Astrocyte of the cerebellum (primary cell): ENCODE measurements at regions not wholly inside any gene's neighbourhood (a gene's known extent, or its start where the extent isn't known, plus 50 kb on each side); places are given as distances from the start of the nearest gene placed in this dataset.

ENCODE experiments used
- DNase-seq: peaks from one replicate; pipeline ENCODE4 v3.0.0-alpha.2; 2011; ENCODE audit warnings: low read depth
- H3K4me3 ChIP-seq: 2 replicates; pipeline ENCODE4 v1.5.1; 2011; ENCODE audit warnings: mild to moderate bottlenecking, low read depth, low read length, moderate library complexity
- in situ Hi-C: cut with HindIII; loops from 2 replicates; pipeline ENCODE4 v1.10.0; 2017; ENCODE audit warnings: low sequenced_read_pairs
- TF ChIP-seq, protein P1 (sequence below): IDR thresholded peaks from 2 replicates; pipeline ENCODE4 v1.5.1; 2012; ENCODE audit warnings: low read length, low read depth, moderate library complexity, mild to moderate bottlenecking; ENCODE audit errors: missing control alignments

DNA sequence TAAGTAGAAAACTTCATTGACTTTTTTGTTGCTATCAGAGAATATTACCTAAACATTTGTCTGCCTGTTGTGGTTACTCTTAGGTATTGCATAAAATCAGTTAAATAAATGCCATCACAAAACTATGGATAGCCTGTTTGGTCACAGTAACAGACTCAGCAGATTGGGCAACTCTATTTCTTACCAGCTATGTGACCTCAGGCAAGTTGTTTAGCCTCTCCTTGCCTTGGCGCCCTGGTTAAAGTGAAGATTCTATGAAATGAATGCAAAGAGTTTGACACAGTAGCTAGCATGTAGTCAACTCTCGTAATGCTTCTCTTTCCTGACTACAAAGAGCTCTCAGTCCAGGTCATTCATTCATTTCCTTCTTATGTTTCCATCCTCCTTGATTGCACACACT lies 82.5 kb upstream of the ID4 start:
- TF ChIP-seq, protein P1, sequence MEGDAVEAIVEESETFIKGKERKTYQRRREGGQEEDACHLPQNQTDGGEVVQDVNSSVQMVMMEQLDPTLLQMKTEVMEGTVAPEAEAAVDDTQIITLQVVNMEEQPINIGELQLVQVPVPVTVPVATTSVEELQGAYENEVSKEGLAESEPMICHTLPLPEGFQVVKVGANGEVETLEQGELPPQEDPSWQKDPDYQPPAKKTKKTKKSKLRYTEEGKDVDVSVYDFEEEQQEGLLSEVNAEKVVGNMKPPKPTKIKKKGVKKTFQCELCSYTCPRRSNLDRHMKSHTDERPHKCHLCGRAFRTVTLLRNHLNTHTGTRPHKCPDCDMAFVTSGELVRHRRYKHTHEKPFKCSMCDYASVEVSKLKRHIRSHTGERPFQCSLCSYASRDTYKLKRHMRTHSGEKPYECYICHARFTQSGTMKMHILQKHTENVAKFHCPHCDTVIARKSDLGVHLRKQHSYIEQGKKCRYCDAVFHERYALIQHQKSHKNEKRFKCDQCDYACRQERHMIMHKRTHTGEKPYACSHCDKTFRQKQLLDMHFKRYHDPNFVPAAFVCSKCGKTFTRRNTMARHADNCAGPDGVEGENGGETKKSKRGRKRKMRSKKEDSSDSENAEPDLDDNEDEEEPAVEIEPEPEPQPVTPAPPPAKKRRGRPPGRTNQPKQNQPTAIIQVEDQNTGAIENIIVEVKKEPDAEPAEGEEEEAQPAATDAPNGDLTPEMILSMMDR = no peak
- in situ Hi-C loops = no loop called here
- no peak for DNase-seq
- H3K4me3 ChIP-seq = no peak overlapping the region

DNA sequence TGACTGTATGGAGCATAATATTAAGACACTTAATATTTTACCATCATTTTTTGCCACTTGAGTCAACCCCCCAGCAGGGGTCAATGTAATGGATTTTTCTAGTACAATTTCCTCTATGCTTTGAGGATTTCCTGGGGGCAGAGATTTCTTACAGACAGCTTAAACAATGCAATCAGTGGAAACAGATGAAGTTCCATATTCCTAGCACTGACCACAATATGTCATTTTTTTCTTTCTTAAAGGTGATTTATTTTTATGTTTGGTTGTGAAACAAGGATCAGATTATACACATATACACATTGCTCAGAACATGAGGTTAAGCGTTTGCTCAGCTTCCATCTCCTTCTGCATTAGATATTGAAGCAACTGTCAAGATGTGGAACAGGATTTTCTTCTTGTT lies 82.0 kb upstream of the ID4 start:
- in situ Hi-C loops = no loop called here
- no peak overlapping the region for H3K4me3 ChIP-seq
- DNase-seq = no peak
- TF ChIP-seq, protein P1 = no peak

DNA sequence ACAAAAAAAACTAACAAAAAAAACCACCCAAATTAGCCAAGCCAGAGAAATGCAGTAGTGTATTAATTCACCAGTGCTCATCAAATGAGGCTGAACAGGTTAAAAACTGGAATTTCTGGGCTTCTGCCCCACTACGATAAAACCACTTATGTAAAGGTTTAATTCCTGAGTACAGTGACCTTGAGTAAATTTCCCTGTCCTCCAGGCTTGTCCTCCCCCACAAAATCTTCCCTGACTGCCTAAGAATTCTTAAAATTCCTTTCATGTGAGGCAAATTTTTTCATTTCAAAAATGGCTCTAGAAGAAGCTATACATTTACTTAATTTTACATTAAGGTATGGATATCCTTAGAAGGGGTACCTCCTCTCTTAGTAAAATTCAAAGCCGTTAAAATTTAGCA lies 80.1 kb upstream of the ID4 start:
- in situ Hi-C loops = no loop called here
- TF ChIP-seq, protein P1 = no peak
- peak; percentile 11 for DNase-seq
- H3K4me3 ChIP-seq = no peak overlapping the region

DNA sequence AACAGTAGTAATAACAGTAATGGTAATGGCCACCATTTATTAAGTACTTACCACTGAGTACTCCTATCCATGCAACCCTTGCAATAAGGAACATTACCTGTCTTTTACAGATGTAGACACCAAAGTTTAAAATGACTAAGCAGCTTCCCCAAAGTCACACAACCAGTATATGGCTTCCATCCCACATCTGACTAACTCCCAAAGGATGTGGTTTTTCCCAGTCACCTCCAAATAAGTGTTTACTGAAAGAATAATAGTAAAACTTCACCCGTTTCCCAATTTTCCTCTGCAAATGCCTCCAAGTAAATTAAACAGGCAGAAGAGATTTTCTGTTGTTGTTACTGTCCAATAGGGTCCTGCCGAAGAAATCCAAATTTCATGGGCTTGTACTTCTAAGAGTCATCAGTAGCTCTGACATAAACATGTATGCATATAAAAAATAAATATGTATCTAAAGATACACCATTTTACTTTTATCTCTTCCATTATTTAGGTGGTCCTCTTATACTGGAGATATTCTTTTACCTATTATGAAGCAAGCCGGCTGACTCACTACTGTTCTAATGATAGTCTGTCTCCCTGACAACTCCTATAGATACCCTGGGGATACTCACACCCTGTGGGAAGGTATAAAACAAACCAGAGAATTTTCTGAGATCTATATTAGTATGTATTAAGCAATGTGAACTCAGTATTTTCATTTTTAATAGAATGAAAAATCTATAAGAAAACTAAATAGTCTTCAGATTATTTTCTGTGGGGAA lies 77.9 kb upstream of the ID4 start:
- peak; percentile 70 for DNase-seq
- no peak overlapping the region for H3K4me3 ChIP-seq
- TF ChIP-seq, protein P1 = no peak
- in situ Hi-C loops = no loop called here

DNA sequence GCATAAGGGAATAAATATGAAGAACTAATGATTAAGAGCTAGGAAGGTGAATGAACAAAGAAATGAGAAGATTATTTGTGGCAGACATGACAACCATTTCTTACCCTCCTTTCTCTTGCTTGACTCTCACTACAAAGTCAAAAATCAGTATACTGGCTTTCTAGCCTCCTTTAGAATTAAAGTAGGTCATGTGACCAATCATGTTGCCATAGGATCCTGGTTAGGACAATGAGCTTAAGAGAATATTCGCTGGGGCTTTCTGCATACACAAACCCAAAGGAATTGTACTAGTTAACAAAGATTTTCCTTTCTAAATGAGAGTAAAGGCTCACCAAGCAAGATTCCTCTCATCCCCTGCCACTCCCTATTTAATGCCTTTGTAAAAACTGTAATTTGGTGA lies 76.0 kb upstream of the ID4 start:
- in situ Hi-C loops = no loop called here
- H3K4me3 ChIP-seq = no peak overlapping the region
- TF ChIP-seq, protein P1 = no peak
- no peak for DNase-seq

DNA sequence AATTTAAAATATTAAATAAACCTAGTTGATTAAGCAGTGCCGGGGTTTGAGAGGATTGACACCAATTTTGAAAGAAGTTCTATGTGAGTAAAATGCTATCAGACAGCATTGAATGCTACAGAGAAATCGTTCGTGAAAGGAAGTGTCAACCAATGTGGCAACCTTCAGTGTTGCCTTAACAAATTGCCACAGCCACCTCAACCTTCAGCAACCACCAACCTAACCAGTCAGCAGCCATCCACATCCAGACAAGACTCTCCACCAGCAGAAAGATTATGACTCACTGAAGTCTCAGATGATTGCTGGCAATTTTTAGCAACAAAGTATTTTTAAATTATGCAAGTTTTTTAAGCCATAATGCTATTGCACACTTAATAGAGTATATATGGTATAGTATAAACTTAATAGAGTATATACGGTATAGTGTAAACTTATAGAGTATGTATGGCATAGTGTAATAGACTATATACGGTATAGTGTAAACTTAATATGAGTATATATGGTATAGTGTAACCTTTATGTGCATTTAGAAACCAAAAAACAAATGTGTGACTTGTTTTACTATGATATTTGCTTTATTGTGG lies 65.3 kb upstream of the ID4 start:
- TF ChIP-seq, protein P1 = no peak
- no peak for DNase-seq
- no peak overlapping the region for H3K4me3 ChIP-seq
- in situ Hi-C loops = no loop called here
